Hematopoietic multipotent progenitor cell treated with erythropoietin and hydrocortisone succinate and interleukin-3 and kit ligand, for 8 days (in vitro differentiated cells): ENCODE measurements at regions not wholly inside any gene's neighbourhood (a gene's known extent, or its start where the extent isn't known, plus 50 kb on each side); places are given as distances from the start of the nearest gene placed in this dataset.

ENCODE experiments used
- DNase-seq: peaks from one replicate; pipeline ENCODE4 v3.0.0-alpha.2; 2015

DNA sequence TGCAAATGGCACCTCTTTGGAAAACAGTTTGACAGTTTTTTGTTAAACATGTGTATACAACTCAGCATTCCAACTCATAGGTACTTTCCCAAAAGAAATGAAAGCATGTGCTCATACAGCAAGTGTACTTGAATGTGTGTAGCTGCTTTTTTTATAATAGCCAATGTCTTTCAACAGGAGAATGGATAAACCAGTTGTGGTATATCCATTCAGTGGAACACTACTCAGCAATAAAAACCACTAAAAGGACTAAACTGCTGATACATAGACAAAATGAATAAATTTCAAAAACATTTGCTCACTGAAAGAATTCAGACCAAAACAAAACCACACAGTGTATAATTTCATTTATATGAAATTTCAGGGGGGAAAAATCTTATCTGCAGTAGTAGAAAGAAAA is 267.3 kb downstream of the NR2F1-AS1 start:
- DNase-seq, result no peak

GRCh38 chr5:93311881-93312280 is 269.1 kb downstream of the NR2F1-AS1 start:
- DNase-seq, result no peak

GRCh38 chr5:93307557-93307956 is 273.5 kb downstream of the NR2F1-AS1 start:
- no peak for DNase-seq

DNA sequence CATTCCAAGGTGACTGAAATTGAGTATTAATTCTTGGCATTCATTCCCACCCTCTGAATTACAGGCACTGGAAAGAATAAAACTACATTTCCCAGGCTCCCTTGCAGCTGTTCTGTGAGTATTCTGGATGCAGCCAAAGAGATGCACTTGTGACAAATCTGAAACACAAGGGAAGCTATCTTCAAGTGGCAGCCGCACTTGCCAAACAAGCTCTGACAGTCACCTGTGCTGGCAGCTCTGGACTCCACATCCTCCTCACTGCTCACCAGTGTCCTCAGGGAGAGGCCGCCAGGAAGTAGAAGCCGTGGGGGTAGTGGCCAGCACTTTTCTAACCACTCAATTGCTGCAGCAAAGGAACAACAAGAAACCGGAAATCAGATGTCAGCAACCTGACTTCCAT is 275.0 kb downstream of the NR2F1-AS1 start:
- no peak for DNase-seq

GRCh38 chr5:93304456-93305250 is 276.4 kb downstream of the NR2F1-AS1 start:
- no peak for DNase-seq

- no peak for DNase-seq
Measured at GRCh38 chr5:93303291-93303691, 277.7 kb downstream of the NR2F1-AS1 start.

DNA sequence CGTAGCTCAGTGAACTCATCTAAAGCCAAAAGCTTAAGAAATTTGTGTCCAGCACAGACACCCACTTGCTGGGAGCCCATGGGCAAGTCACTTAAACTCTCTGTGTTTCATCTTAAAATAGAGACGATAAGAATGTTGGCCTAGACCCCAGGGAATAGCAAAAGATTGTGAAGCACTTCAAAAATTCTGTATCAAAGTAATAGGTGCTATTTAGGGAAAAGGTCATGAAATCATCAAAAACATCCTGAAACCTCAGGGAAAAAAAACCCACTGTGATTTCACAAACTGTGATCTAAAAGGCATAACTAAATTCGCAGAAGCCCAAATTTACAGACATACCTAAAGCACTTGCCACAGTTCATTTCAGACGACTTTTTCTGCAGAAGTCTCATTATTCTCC is 278.3 kb downstream of the NR2F1-AS1 start:
- DNase-seq, result no peak

DNA sequence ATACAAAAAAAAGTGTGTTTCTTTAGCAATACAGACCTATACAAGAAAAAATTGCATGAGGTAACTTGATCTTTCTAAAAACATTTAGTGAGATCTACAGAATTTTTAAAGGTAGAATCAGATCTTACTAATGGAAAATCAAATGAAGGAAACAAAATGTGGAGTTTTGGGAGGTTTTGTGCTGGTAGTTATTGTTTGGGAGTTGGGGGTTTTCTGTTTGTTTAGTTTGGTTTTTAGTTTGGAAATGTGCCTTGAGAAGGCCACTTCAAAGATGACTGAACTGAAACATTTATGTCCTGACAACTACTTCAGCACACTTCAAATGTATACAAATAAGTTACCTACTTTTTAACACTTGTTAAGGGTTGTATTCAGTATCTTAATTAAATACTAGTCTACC is 280.1 kb downstream of the NR2F1-AS1 start:
- DNase-seq, result no peak

DNA sequence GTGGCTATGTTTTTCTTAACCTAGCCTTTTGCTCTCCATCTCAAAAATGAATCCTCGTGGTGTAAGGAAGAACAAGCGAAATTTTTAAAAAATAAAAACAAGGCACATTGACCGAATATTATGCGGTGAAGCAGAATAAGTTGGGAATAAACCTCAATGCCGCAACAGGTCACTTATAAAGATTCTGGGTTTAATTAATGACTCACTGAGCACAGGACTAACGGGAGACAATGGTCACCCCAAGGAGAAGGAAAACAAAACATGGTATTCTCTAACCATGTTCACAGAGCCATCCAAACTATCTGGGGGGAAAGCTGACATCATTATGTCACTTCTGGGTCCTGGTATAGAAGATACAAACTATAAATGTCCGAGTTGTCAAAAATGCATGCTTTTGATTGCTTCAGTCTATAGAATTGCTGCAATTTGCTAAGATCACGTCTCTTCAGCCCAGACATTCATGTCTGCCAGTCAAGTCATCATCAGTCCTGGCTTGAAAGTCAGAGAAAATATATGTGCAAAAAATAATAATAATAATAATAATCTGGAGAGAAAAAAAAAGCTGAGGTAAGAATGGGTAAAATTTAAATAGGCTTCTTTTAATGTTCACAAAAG is 280.6 kb downstream of the NR2F1-AS1 start:
- no peak for DNase-seq

DNA sequence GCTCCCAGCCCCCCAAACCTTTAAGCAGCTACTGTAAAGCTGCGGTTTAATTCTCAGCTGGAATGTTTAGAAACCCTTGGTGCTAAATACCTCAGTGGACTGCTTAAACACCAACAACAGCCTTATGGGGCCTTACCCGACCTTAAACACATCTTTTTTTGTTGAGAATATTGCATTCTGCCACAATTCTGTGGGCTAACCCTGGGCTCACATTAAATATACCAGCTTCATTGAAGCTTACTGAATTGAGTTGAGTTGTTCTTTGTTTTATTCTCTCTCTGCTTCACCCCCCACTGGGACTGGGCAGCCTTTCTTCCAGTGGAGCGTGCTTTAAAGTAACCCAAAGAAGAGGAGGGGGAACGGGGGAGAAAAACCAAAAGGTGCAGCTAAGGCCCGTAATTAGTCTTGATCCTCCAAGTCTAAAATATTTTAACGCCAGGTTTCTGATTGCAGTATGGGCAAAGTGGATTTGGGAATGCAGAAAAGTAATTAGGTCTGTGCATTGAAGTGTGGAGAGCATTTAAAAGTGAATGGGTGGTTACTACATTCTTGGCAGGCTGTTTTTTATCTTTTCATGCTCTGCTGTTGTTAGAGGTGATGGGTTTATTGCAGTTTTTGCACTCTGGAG is 281.2 kb downstream of the NR2F1-AS1 start:
- DNase-seq, result no peak

DNA sequence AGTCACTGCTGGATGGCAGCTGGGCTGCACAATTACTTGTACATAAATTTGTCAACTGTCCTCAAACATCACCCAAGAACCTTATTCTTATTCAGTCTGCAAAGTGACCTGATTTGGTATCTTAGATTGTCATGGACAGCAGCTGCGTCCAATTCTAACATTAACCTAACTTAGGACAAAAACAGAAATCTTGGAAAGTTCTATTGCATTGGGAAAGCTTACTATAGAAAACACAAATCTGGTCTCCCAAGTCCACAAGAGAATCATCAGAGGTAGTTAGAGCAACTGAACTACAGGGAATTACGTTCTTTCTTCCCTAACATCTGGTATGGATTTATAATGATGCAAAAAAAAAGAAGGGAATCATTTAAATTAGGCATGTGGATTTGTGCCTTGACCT is 283.9 kb downstream of the NR2F1-AS1 start:
- no peak for DNase-seq

DNA sequence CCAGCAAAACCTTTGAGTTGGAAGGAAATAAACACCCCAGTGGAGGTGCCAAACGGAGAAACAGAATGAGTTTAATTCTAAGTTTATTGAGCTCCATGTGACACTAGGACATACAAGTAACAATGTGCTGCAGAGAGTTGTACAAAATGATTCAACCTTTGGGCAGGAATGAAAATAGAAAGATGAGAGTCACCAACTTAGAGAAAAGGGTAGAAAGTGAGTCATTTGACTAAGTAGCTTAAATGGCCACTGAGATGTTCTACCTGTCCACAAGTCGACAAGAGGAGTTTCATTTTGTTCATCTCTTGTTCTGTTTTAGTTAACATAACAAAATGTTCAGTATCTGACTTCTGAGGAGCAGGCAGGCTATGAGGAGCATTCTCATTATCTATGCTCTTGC is 284.7 kb downstream of the NR2F1-AS1 start:
- DNase-seq, result no peak

DNA sequence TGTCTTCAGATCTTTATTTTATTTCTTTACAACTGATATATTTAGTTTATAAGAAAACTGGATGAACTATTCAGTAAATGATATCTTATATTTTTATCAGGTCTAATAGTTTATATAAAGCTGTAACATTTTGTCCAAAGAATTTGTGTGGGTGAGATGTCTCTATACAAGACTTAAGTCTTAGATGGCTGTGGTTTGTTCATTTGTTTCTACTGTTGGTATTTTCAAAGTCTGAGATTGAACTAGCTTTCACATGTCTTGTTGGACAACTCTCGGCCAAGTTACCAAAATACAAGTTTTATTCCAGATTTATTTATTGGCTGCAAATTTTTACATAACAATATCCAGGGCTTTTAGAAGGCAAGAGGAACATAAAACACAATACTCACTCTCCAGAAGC is 286.0 kb downstream of the NR2F1-AS1 start:
- DNase-seq, result no peak

GRCh38 chr5:93294199-93294598 is 286.8 kb downstream of the NR2F1-AS1 start:
- no peak for DNase-seq

DNA sequence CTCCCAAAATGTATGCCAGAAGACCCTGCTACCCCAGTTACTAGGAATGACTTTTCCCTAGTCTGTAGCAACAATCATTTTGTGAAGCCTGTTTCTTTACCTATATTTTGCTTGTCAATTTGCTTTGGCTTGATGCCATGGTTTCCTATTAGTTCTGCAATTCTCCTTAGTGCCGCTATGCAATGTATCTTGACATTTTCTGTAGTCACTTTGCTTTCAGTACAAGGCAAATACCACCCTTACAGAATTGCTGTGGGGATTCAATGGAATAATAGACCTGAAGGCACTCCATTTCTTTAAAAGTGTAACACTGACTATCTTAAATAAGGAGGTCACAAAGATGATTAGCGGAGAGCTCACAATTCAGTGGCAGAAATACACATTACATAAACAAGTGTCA is 291.1 kb downstream of the NR2F1-AS1 start:
- DNase-seq, result no peak

GRCh38 chr5:93285461-93285860 is 295.6 kb downstream of the NR2F1-AS1 start:
- DNase-seq, result no peak

GRCh38 chr5:93281980-93282772 is 298.8 kb downstream of the NR2F1-AS1 start:
- DNase-seq, result no peak

GRCh38 chr5:93280518-93280917 is 300.5 kb downstream of the NR2F1-AS1 start:
- DNase-seq, result no peak

GRCh38 chr5:93279296-93279963 is 301.6 kb downstream of the NR2F1-AS1 start:
- DNase-seq, result no peak

GRCh38 chr5:93278896-93279295 is 302.1 kb downstream of the NR2F1-AS1 start:
- DNase-seq, result no peak

GRCh38 chr5:93277051-93277450 is 304.0 kb downstream of the NR2F1-AS1 start:
- DNase-seq, result no peak

GRCh38 chr5:93275376-93275775 is 305.6 kb downstream of the NR2F1-AS1 start:
- no peak for DNase-seq

GRCh38 chr5:93274291-93274690 is 306.7 kb downstream of the NR2F1-AS1 start:
- no peak for DNase-seq
